ENCODE measurements at regions not wholly inside any gene's neighbourhood (a gene's known extent, or its start where the extent isn't known, plus 50 kb on each side); places are given as distances from the start of the nearest gene placed in this dataset.

- peaks cover 1% of the 10 kb centered on the region; the same call in 1 of the 2 replicates for H3K4me1 Mint-ChIP-seq
- H3K27me3 Mint-ChIP-seq (ENCODE audit: low read depth): no peaks in the 10 kb centered on the region
- TF ChIP-seq ATF2 (CRISPR knock-in tag; IDR thresholded peaks at IDR 0.05; ENCODE audit: borderline replicate concordance, low read depth) (no peak), ZSCAN18 (CRISPR knock-in tag; IDR thresholded peaks at IDR 0.05) (no peak), FOXP4 (CRISPR knock-in tag; IDR thresholded peaks at IDR 0.05) (no peak), PREB (CRISPR knock-in tag; IDR thresholded peaks at IDR 0.05; ENCODE audit: borderline replicate concordance) (no peak), CREM (CRISPR knock-in tag; IDR thresholded peaks at IDR 0.05) (no peak), ZMAT4 (CRISPR knock-in tag; IDR thresholded peaks at IDR 0.05) (no peak), ZNF263 (CRISPR knock-in tag; IDR thresholded peaks at IDR 0.05; ENCODE audit: low read depth) (no peak), SOX15 (CRISPR knock-in tag; IDR thresholded peaks at IDR 0.05) (no peak), ZNF232 (CRISPR knock-in tag; IDR thresholded peaks at IDR 0.05) (no peak), OVOL2 (CRISPR knock-in tag; IDR thresholded peaks at IDR 0.05; ENCODE audit: borderline replicate concordance) (no peak), NFATC4 (CRISPR knock-in tag; IDR thresholded peaks at IDR 0.05) (no peak), SMAD3 (CRISPR knock-in tag; IDR thresholded peaks at IDR 0.05; ENCODE audit: borderline replicate concordance) (no peak), ZBTB21 (CRISPR knock-in tag; IDR thresholded peaks at IDR 0.05; ENCODE audit: borderline replicate concordance) (no peak), NR3C1 (CRISPR knock-in tag; conservative IDR thresholded peaks at IDR 0.05; ENCODE audit: low read depth) (no peak), ZNF281 (CRISPR knock-in tag; IDR thresholded peaks at IDR 0.05) (no peak), ZNF512 (CRISPR knock-in tag; IDR thresholded peaks at IDR 0.05; ENCODE audit: borderline replicate concordance) (no peak)
- H3K36me3 Mint-ChIP-seq: no peaks in the 10 kb centered on the region
- DNase-seq (ENCODE audit: low spot score): no peak
- no peaks in the 10 kb centered on the region for H3K9me3 Mint-ChIP-seq
- ATAC-seq: no peak
- H3K4me3 Mint-ChIP-seq: no peak overlapping the region
- H3K27ac Mint-ChIP-seq: no peak overlapping the region
- ChIA-PET POLR2A (no interaction called here), CTCF (no interaction called here)
These were observed 94.5 kb upstream of the DOCK9 start for GRCh38 chr13:99072356-99072755.

Data from WTC11 (cell line).